Natural killer cell (primary cell): ENCODE measurements at regions not wholly inside any gene's neighbourhood (a gene's known extent, or its start where the extent isn't known, plus 50 kb on each side); places are given as distances from the start of the nearest gene placed in this dataset.
"Not testable (repeated sequence)": the region's sequence is repeated elsewhere in the genome, so short reads cannot be mapped to it uniquely, and the experiment has no call there.

Experiments
- ATAC-seq, 3 donors: fragments of 150-1000 bp in 2 of 3; fragments of 200-7000 bp in 1 of 3; cut with Tn5 transposase; 1 replicate in 1 of 3; 2 replicates in 2 of 3; pipeline ENCODE4 v1.10.0; 2021; ENCODE audit warnings: mild to moderate bottlenecking in 2 of 3, moderate library complexity in 2 of 3
- DNase-seq, 2 donors: peaks; one replicate each; pipeline versions ENCODE4 v3.0.0 to v3.0.0-alpha.2; 2013 to 2021; ENCODE audit warnings: mixed read lengths in 1 of 2
- H3K27ac ChIP-seq: one replicate; pipeline ENCODE4 v1.5.1; 2013; ENCODE audit warnings: mild to moderate bottlenecking, low read length
- H3K27me3 ChIP-seq: one replicate; pipeline ENCODE4 v1.6.1; 2013; ENCODE audit warnings: low read length; ENCODE audit not compliant: control insufficient read depth, insufficient read depth
- H3K36me3 ChIP-seq: one replicate; pipeline ENCODE4 v1.6.1; 2013; ENCODE audit warnings: low read length; ENCODE audit not compliant: control insufficient read depth, insufficient read depth
- H3K4me1 ChIP-seq: one replicate; pipeline ENCODE4 v1.6.1; 2013; ENCODE audit warnings: low read length; ENCODE audit not compliant: control insufficient read depth, insufficient read depth
- H3K4me3 ChIP-seq: one replicate; pipeline ENCODE4 v1.5.1; 2013; ENCODE audit warnings: low read length
- H3K9me3 ChIP-seq: one replicate; pipeline ENCODE4 v1.6.1; 2013; ENCODE audit warnings: low read length; ENCODE audit not compliant: control insufficient read depth, insufficient read depth
- H3K27ac Mint-ChIP-seq, 2 donors: one replicate each; pipeline ENCODE4 v1.8.0; 2022; ENCODE audit warnings: mild to moderate bottlenecking in 2 of 2, mixed read lengths in 2 of 2, moderate library complexity in 1 of 2
- H3K27me3 Mint-ChIP-seq, 2 donors: one replicate each; pipeline ENCODE4 v1.8.0; 2022; ENCODE audit warnings: low read depth in 2 of 2, mixed read lengths in 2 of 2
- H3K36me3 Mint-ChIP-seq: one replicate; pipeline ENCODE4 v1.8.0; 2022; ENCODE audit warnings: mixed read lengths
- H3K4me1 Mint-ChIP-seq, 2 donors: one replicate each; pipeline ENCODE4 v1.8.0; 2022; ENCODE audit warnings: mixed read lengths in 2 of 2
- H3K4me3 Mint-ChIP-seq: one replicate; pipeline ENCODE4 v1.8.0; 2022; ENCODE audit warnings: mild to moderate bottlenecking, moderate library complexity, mixed read lengths
- H3K9me3 Mint-ChIP-seq, 2 donors: one replicate each; pipeline ENCODE4 v1.8.0; 2022; ENCODE audit warnings: mixed read lengths in 2 of 2
- CTCF ChIP-seq: fragments of 200-600 bp; IDR thresholded peaks from one replicate; pipeline ENCODE4 v1.8.0; 2022; ENCODE audit warnings: antibody characterized with exemption
- WGBS: methylation state at CpG from one replicate; pipeline ENCODE4 v1.1.7; 2013; ENCODE audit warnings: missing lambda C conversion rate; ENCODE audit not compliant: insufficient coverage; 5-methylcytosine and 5-hydroxymethylcytosine counted together
- intact Hi-C: fragments of 100-400 bp; cut with micrococcal nuclease; formaldehyde crosslinking; loops from one replicate; pipeline ENCODE4 v1.14.2; 2022

DNA sequence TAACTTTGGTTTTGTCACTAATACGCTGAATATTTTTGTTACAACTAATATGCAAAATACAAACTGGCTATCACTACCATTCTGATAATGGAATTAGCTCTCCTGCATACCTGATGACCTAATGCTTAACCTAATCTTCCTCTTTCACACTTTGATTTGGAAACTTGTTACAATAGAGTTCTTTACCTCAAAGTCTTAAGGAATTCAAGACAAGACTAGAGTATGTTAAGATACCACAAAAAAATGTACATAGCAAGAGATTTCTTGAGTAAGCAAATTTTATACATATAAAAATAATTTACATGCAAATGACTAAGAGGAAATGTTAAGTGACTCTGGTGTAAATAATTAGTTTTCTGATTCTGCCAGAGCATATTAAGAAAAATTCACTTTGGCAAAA lies 1515.7 kb upstream of the TPTE start:
- ATAC-seq, intact Hi-C loops, H3K4me1 Mint-ChIP-seq, H3K4me1 ChIP-seq, H3K27ac Mint-ChIP-seq, H3K27me3 ChIP-seq, DNase-seq, H3K27me3 Mint-ChIP-seq, H3K36me3 ChIP-seq, H3K27ac ChIP-seq, H3K4me3 ChIP-seq, H3K4me3 Mint-ChIP-seq: not testable (repeated sequence)
- peaks cover 9 to 30% of the 10 kb centered on the region in 2 donors for H3K9me3 Mint-ChIP-seq
- H3K36me3 Mint-ChIP-seq = peaks cover 11% of the 10 kb centered on the region
- 69% methylated on average over 1 of the region's 1 CpG for WGBS
- peaks cover 24% of the 10 kb centered on the region for H3K9me3 ChIP-seq

DNA sequence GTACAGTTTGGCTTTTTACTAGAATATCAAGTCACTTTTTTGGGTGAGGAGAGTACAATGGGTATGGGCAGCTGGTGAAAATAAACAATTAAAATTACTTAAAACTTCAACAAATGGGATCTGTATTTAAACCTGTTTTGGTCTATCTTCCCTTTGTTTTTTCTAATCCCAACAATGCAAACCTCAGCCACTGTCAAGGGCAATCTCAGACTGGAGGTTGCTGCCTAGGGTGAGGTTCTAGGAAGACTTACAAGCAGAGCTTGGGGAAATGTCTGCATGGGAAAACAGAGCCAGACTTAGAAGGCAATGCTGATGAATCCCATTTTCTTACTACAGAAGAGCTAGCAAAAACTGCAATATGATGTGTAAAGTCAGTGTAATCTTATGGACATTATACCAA lies 1515.3 kb upstream of the TPTE start:
- H3K27me3 Mint-ChIP-seq, H3K4me1 ChIP-seq, H3K36me3 ChIP-seq, H3K27me3 ChIP-seq, H3K4me3 ChIP-seq, DNase-seq, H3K4me1 Mint-ChIP-seq, H3K27ac ChIP-seq, H3K4me3 Mint-ChIP-seq, H3K27ac Mint-ChIP-seq, intact Hi-C loops, ATAC-seq: not testable (repeated sequence)
- H3K9me3 ChIP-seq = peaks cover 27% of the 10 kb centered on the region
- peaks cover 11 to 33% of the 10 kb centered on the region in 2 donors for H3K9me3 Mint-ChIP-seq
- H3K36me3 Mint-ChIP-seq = peaks cover 15% of the 10 kb centered on the region

GRCh38 chr21:9006553-9007323 lies 1514.6 kb upstream of the TPTE start:
- H3K4me1 Mint-ChIP-seq, DNase-seq, H3K4me3 ChIP-seq, H3K27me3 ChIP-seq, H3K27ac Mint-ChIP-seq, H3K4me3 Mint-ChIP-seq, H3K27me3 Mint-ChIP-seq, intact Hi-C loops, H3K4me1 ChIP-seq, H3K27ac ChIP-seq, ATAC-seq, H3K36me3 ChIP-seq: not testable (repeated sequence)
- H3K9me3 ChIP-seq = peaks cover 33% of the 10 kb centered on the region
- 43% methylated on average over 1 of the region's 2 CpGs for WGBS
- Mint-ChIP-seq H3K36me3 (peaks cover 17% of the 10 kb centered on the region), H3K9me3 (peaks cover 10 to 33% of the 10 kb centered on the region in 2 donors)

GRCh38 chr21:9008636-9009035 lies 1512.7 kb upstream of the TPTE start:
- no peaks in the 10 kb centered on the region for H3K36me3 ChIP-seq
- intact Hi-C loops = no loop called here
- no peaks in the 10 kb centered on the region for H3K4me1 ChIP-seq
- DNase-seq = no peak
- H3K27me3 Mint-ChIP-seq = no peaks in the 10 kb centered on the region
- no peak overlapping the region for H3K4me3 Mint-ChIP-seq
- peaks cover 42% of the 10 kb centered on the region for H3K9me3 ChIP-seq
- no peaks in the 10 kb centered on the region for H3K4me1 Mint-ChIP-seq
- H3K27me3 ChIP-seq = no peaks in the 10 kb centered on the region
- no peak for TF ChIP-seq CTCF
- H3K4me3 ChIP-seq = no peak overlapping the region
- H3K36me3 Mint-ChIP-seq = peaks cover 17% of the 10 kb centered on the region
- no peak for ATAC-seq
- no peak overlapping the region for H3K27ac Mint-ChIP-seq
- peaks cover 13 to 36% of the 10 kb centered on the region in 2 donors for H3K9me3 Mint-ChIP-seq
- no peak overlapping the region for H3K27ac ChIP-seq

DNA sequence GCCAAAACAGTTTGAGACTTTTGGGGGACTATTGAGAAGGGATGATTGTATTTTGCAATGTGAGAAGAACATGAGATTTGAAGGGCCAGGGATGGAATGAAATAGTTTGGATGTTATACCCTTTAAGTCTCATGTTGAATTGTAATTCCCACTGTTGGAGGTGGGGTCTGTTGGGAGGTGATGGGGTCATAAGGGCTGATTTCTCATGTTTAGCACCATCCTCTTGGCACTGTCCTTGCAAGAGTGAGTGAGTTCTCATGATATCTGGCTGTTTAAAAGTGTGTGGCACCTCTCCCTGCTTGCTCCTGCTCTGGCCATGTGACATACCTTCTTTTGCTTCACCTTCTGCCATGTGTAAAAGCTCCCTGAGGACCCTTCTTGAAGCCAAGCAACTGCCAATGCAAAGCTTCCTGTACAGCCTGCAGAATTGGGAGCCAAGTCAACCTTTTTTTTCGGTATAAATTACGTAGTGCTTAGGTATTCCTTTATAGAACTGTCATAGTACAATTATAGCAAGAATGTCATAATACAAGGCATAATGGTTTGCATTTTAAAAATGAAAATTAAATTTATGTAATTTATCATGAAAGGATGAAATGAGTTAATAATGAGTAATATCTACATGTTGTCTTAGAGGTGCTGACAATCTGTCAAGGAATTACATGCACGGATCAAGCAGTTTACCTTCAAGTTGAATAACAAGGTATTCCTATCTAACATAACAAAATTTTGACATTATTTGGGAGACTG lies 1511.9 kb upstream of the TPTE start:
- not testable (repeated sequence) for H3K27me3 Mint-ChIP-seq
- 54% methylated on average over 2 of the region's 3 CpGs for WGBS

DNA sequence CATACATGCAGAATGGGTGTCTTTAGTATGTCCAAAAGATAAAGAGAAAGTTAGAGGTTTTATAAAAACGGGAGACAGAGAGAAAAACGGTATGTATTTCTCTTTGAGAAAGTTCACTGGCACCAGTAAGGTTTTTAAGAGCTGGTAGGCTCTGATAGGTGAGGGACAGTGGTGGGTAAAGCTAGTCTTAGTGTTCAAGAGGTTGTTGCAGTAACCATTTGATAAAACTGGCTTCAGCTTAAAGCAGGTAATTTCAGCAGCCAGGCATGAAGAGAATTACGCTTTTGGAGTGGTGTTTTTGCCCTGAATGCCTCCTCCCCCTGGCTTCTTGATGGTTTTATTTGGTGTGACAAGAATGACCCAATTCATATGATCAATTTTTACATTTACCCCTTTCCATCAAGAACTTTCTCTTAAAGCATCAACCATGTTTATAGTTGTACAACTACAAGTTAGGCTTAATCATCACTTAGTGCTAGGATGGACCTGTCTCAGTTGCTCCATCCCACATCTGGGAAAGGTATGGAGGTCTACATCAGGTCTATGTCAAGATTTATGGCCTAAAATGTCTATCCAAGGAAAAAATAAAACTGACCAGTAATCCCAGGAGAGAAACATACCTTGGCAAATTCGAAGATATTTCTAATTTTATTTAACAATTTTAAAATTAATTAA lies 1511.1 kb upstream of the TPTE start:
- WGBS = 20% methylated on average over 2 of the region's 4 CpGs
- H3K4me1 ChIP-seq, H3K27ac ChIP-seq, H3K27me3 ChIP-seq, H3K4me3 Mint-ChIP-seq, ATAC-seq, H3K27me3 Mint-ChIP-seq, H3K4me3 ChIP-seq, H3K36me3 ChIP-seq, DNase-seq, H3K27ac Mint-ChIP-seq, intact Hi-C loops, H3K4me1 Mint-ChIP-seq: not testable (repeated sequence)
- Mint-ChIP-seq H3K36me3 (peaks cover 17% of the 10 kb centered on the region), H3K9me3 (peaks cover 11 to 37% of the 10 kb centered on the region in 2 donors)
- peaks cover 40% of the 10 kb centered on the region for H3K9me3 ChIP-seq

More for the DNA sequence above, 1511.9 kb upstream of the TPTE start:
- intact Hi-C loops, H3K27ac ChIP-seq, H3K4me1 ChIP-seq, H3K27me3 ChIP-seq, H3K27ac Mint-ChIP-seq, H3K36me3 ChIP-seq, H3K4me3 ChIP-seq, H3K4me1 Mint-ChIP-seq, H3K4me3 Mint-ChIP-seq, ATAC-seq, DNase-seq: not testable (repeated sequence)
- H3K9me3 ChIP-seq = peaks cover 42% of the 10 kb centered on the region
- Mint-ChIP-seq H3K36me3 (peaks cover 17% of the 10 kb centered on the region), H3K9me3 (peaks cover 11 to 36% of the 10 kb centered on the region in 2 donors)
